HG03521 (cell line): ENCODE measurements at regions not wholly inside any gene's neighbourhood (a gene's known extent, or its start where the extent isn't known, plus 50 kb on each side); places are given as distances from the start of the nearest gene placed in this dataset.
"Not testable (repeated sequence)": the region's sequence is repeated elsewhere in the genome, so short reads cannot be mapped to it uniquely, and the experiment has no call there.

Experiments used
- ATAC-seq: cut with Tn5 transposase; IDR thresholded peaks from one replicate; pipeline ENCODE4 v1.9.1; 2021; ENCODE audit warnings: mild to moderate bottlenecking, moderate library complexity; ENCODE audit not compliant: unreplicated experiment

GRCh38 chr16:85235991-85236817, 123.9 kb upstream of the CIBAR2 start:
- ATAC-seq: no peak

DNA sequence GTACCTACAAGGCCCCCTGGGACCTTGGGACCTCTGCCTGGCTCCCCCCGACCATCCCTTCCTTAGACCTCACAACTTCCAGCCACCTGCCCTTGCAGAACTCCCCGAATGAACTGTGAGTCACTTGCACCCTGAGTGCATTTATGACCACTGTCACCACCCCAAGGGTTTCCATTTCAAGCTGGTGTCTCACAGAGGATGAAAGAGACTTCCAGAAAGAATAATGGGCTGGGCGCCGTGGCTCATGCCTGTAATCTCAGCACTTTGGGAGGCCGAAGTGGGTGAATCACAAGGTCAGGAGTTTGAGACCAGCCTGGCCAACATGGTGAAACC, 124.5 kb upstream of the CIBAR2 start:
- ATAC-seq: no peak

GRCh38 chr16:85237817-85238216, 125.5 kb upstream of the CIBAR2 start:
- no peak for ATAC-seq

GRCh38 chr16:85238233-85238647, 126.0 kb upstream of the CIBAR2 start:
- no peak for ATAC-seq

- no peak for ATAC-seq
These were observed 127.0 kb upstream of the CIBAR2 start for GRCh38 chr16:85239239-85239638.

GRCh38 chr16:85239871-85240270, 127.6 kb upstream of the CIBAR2 start:
- ATAC-seq: no peak

DNA sequence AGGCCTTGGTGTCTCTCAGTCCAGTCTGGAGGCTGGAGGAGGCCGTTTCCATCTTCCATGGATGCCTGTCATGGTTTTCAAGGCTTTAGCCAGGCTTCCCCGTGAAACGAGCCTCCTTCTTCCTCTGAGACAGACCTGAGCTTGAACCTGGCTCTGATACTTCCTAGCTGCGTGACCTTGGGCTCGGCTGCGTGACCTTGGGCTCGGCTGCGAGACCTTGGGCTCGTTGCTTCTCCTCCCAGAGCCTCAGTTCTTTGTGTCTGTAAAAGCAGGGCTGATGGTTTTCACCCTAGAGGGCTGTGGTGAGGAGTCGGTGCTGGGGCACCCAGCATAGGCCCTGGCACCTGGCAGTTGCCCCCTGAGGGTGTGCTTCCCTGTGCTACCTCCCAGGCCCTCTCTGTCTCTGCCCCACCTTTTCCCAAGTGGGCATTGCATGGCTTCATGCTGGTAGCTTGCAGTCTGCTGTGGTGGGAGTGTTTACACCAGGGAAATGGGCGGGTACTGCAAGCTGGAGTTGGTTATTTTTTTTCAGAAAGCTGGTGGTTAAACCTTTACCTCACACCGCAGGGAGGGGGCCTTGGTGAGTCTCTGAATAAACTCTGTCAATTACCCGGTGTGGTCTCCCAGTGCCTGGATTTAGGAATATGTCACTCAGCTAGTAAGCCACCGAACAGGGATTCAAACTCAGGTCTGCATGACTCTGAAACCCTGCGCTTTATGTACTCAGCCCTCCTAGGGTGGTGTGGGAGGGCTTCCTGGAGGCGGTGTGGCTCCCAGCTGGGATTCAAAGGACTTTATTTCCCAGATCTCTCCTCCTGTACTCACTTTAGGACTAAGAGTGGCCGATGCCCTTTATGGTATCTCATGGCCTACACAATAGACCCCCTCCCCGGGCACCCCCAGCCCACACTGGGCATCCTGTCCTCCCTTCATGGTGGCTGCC, 129.0 kb upstream of the CIBAR2 start:
- ATAC-seq: no peak

GRCh38 chr16:85242140-85242539, 129.9 kb upstream of the CIBAR2 start:
- no peak for ATAC-seq

DNA sequence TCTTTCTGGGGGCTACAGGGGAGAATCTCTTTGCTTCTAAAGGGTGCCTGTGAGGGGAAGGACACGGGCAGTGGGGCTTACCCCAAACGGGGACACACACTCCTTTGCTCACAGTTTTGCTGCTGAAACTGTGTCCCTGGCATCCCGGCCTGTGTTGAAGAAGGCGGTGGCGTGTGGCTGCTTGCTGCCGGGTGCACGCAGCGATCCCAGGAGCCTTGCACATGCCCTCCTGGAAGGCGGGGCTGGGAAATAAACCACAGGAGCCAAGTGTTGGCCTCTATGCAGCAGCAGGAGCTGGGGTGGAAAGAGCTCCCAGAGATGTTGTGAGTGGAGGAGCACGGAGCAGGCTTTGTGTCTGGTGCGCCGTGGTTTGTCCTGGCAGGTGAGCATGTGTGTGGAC, 131.0 kb upstream of the CIBAR2 start:
- no peak for ATAC-seq

GRCh38 chr16:85244452-85244851, 132.2 kb upstream of the CIBAR2 start:
- not testable (repeated sequence) for ATAC-seq

DNA sequence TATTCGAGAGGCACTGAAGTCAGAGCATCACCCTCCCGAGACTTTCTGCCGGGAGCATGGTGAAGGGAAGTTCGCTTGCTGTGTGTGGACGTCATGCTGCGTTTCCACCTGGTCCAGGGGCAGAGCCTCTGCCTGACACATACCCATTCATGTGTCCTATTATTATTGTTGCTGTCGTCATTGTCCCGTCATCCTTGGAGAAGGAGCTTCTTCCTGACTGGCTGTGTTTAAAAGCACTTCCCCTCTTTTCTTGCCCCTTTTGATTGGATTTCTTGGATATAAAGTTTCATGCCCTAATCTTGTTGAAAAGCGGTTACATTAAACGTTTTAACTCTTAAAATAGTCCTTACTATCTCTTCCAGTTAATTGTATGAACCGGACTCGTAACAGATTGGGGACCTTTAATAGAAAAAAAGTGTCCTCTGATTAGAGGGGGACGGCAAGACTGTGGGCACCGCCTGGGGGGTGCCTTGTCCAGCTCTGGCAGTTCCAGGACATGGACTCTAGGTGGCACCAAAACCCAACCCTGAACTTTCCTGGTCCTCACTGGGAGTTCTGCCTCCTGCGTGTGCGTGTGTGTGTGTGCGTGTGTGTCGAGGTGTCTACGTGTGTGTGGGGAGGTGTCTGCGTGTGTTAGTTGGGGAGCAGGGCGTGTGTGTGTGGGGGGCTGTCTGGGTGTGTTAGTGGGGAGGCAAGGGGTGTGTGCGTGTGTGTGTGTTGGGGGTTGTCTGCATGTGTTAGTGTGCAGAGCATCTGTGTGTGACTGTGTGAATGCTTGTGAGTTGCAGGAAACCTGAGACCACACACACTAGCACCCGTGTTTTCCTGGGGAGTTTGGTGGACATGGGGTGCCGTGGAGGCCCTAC, 133.3 kb upstream of the CIBAR2 start:
- ATAC-seq: no peak

DNA sequence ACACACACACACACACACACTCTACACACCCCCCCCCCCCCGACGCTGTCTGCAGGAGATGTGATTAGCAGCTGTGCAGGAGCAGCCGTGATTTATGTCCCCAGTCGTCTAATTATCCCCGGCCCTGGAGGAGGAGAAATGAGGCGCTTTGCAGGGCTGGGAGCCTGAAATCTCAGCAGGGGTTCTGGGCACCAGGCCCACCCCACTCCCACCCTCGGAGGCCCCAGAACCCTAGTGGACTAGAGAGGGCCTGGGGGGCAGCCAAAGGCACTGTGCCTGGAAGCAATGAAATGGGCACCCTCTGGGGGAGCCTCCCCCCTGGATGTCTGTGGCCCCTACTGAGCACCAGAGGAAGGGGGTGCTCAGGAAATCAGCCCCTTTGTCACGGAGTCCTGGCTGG, 134.2 kb upstream of the CIBAR2 start:
- ATAC-seq: no peak

DNA sequence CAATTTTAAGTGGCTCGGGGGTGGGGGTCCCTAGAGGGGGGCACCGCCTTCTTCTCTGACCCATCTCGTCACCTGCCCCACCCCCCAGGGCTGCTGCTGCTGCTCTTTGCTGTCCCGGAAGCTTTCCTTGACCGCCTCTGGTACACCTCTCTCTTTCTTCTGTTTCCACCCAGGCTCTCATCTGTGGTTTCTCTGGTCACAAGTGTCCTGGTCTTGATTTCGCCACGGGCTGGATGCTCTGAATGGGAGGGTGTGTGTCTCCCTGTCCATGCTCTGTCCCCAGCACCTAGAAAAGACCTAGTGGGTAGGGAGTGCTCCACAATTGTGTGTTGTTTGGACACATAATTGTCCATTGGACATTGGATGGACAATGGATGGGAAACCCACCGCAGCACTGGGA, 134.7 kb upstream of the CIBAR2 start:
- no peak for ATAC-seq

GRCh38 chr16:85248342-85248741, 136.1 kb upstream of the CIBAR2 start:
- no peak for ATAC-seq

DNA sequence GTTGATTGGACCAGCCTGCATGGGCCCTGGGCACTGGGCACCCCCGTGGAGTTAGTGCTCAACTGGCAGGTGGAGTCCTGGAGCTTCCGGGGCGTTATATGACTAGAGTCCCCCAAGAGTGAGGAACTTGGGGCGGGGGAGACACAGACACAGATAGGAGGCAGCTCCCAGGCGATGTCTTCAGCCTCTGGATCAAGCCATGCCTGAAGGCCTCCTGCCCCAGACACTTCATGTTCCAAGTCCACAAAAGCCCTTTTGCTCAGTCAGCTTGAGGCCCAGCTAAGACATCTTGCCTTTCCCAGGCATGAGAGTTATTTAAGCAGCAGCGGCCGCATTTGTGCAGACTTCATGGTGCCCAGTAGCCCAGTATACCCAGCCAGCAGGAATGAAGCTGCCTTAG, 136.6 kb upstream of the CIBAR2 start:
- ATAC-seq: no peak

DNA sequence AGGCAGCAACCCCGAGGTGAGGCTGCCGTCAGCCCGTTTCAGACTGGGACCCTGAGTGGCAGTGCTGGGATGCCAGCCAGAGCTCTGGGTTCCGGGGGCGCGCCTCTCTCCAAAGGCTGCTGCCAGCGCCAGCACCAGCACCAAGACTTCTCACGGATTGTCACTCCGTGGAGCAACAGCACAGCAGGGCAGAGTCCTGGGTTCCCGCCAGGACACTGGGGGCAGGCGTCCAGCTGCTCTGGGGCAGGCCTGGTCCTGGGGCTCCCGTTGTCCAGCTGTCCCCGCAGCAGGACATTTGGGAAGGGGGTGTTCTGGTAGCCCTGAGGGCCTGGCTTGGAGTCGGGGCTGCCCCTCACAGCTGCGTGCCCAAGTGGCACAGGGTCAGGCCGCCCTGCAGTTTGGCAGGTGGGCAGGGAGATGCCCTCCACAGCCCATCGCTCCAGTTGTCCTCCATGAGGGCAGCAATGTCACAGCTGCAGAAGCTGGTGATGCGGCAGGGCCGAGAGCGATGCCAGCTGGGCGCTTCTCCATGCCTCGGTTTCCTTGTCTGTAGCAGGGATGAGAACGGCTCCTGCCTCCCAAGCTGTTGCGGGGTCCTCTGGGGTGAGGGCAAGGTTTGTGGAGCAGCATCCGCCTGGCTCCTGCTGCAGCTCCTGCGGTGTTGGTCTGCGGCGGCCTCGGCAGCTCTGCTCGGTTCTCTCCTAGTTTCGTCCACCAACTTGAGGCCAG, 137.3 kb upstream of the CIBAR2 start:
- ATAC-seq: no peak

GRCh38 chr16:85250147-85250463, 137.8 kb upstream of the CIBAR2 start:
- ATAC-seq: no peak

GRCh38 chr16:85250609-85251223, 138.4 kb upstream of the CIBAR2 start:
- ATAC-seq: no peak

GRCh38 chr16:85251225-85251760, 139.0 kb upstream of the CIBAR2 start:
- no peak for ATAC-seq

DNA sequence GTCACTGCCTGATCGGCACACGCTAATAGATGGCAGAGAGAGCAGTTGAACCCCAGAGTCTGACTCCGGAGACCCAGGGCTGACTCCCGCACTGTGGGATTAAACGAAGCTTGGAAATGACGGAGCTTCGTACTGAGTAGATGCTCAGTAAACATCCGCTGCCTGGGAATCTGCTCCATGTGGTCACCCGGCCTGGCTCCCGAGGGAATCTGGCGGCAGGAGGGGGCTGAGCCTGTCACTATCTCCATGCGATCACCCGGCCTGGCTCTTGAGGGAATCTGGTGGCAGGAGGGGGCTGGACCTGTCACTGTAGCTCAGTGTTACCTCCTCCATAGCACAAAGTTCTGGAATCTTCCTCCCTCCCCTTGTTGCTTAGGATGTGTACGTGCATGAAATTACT, 139.7 kb upstream of the CIBAR2 start:
- ATAC-seq: no peak
